ENCODE measurements at regions not wholly inside any gene's neighbourhood (a gene's known extent, or its start where the extent isn't known, plus 50 kb on each side); places are given as distances from the start of the nearest gene placed in this dataset.

DNA sequence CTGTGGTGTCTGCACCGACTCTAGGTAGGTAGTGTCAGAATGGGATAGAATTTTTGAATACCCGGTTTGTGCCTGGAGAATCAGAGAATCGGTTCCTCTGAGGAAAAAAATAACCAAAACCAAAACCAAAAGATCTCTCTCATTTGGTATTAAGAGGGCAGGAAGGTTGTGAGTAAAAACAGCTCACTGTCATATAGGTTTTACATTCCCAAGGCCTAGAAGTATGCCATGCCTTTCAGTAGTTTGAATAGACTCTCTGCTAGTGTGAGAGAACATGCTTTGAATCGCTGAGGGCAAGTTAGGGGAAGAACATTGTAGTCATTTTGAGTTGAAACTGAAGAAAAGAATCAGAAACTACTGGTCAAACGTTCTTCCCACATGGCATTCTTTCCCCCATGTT lies 411.4 kb upstream of the CD180 start:
- POLR2A ChIA-PET = no interaction called here
- Histone ChIP-seq H3K27ac (ENCODE audit: extremely low read depth, low read depth, low read length) (no peak overlapping the region), H3K4me1 (ENCODE audit: control insufficient read depth, insufficient read depth, low read length) (no peaks in the 10 kb centered on the region), H3K9me3 (ENCODE audit: control insufficient read depth, insufficient read depth, low read depth, low read length) (no peaks in the 10 kb centered on the region), H3K4me3 (ENCODE audit: low read depth, low read length) (no peak overlapping the region), H3K36me3 (ENCODE audit: control insufficient read depth in 2 of 2, insufficient read depth in 1 of 2, low read length in 2 of 2) (no peaks in the 10 kb centered on the region)
- TF ChIP-seq GLI4 (tag by site-specific recombination; IDR thresholded peaks at IDR 0.05) = no peak
- CTCF ChIA-PET = no interaction called here

DNA sequence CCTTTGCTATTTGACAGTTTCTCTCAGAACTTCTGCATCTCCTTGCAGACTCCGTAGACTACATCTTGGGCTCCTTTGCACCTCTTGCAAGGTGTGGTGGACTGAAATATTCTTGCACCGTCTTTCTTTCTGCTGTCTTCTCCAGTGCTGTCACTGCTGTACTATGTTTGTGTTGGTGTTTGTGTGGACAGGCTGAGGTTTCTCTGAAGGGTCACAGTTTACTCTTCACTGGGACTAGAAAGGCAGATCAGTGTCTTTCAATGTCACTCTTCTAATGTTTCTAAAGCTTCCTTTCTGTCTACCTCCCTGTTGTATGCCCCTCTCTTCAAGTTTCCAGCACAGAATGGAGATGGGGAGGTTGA lies 410.0 kb upstream of the CD180 start:
- ChIA-PET POLR2A (no interaction called here), CTCF (no interaction called here)
- H3K36me3 ChIP-seq (ENCODE audit: control insufficient read depth in 2 of 2, insufficient read depth in 1 of 2, low read length in 2 of 2) = no peaks in the 10 kb centered on the region
- no peaks in the 10 kb centered on the region for H3K4me1 ChIP-seq (ENCODE audit: control insufficient read depth, insufficient read depth, low read length)
- H3K4me3 ChIP-seq (ENCODE audit: low read depth, low read length) = no peak overlapping the region
- no peaks in the 10 kb centered on the region for H3K9me3 ChIP-seq (ENCODE audit: control insufficient read depth, insufficient read depth, low read depth, low read length)
- H3K27ac ChIP-seq (ENCODE audit: extremely low read depth, low read depth, low read length) = no peak overlapping the region
- TF ChIP-seq, protein P1, sequence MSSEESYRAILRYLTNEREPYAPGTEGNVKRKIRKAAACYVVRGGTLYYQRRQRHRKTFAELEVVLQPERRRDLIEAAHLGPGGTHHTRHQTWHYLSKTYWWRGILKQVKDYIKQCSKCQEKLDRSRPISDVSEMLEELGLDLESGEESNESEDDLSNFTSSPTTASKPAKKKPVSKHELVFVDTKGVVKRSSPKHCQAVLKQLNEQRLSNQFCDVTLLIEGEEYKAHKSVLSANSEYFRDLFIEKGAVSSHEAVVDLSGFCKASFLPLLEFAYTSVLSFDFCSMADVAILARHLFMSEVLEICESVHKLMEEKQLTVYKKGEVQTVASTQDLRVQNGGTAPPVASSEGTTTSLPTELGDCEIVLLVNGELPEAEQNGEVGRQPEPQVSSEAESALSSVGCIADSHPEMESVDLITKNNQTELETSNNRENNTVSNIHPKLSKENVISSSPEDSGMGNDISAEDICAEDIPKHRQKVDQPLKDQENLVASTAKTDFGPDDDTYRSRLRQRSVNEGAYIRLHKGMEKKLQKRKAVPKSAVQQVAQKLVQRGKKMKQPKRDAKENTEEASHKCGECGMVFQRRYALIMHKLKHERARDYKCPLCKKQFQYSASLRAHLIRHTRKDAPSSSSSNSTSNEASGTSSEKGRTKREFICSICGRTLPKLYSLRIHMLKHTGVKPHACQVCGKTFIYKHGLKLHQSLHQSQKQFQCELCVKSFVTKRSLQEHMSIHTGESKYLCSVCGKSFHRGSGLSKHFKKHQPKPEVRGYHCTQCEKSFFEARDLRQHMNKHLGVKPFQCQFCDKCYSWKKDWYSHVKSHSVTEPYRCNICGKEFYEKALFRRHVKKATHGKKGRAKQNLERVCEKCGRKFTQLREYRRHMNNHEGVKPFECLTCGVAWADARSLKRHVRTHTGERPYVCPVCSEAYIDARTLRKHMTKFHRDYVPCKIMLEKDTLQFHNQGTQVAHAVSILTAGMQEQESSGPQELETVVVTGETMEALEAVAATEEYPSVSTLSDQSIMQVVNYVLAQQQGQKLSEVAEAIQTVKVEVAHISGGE (tag by site-specific recombination; conservative IDR thresholded peaks at IDR 0.05; ENCODE audit: low read depth) = no peak
- TF ChIP-seq, protein P2, sequence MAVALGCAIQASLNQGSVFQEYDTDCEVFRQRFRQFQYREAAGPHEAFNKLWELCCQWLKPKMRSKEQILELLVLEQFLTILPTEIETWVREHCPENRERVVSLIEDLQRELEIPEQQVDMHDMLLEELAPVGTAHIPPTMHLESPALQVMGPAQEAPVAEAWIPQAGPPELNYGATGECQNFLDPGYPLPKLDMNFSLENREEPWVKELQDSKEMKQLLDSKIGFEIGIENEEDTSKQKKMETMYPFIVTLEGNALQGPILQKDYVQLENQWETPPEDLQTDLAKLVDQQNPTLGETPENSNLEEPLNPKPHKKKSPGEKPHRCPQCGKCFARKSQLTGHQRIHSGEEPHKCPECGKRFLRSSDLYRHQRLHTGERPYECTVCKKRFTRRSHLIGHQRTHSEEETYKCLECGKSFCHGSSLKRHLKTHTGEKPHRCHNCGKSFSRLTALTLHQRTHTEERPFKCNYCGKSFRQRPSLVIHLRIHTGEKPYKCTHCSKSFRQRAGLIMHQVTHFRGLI (tag by site-specific recombination; IDR thresholded peaks at IDR 0.05) = no peak
- no peak for TF ChIP-seq ZBTB7A (tag by site-specific recombination; IDR thresholded peaks at IDR 0.05; ENCODE audit: low read depth)
- TF ChIP-seq ZNF654 (tag by site-specific recombination; IDR thresholded peaks at IDR 0.05; ENCODE audit: low read depth) = no peak
- TF ChIP-seq ZFHX2 (tag by site-specific recombination; conservative IDR thresholded peaks at IDR 0.05) = no peak
- no peak for TF ChIP-seq EGR2 (tag by site-specific recombination; IDR thresholded peaks at IDR 0.05; ENCODE audit: low read depth)
- no peak for TF ChIP-seq ZNF560 (tag by site-specific recombination; IDR thresholded peaks at IDR 0.05; ENCODE audit: borderline replicate concordance)
- no peak for TF ChIP-seq GLI2 (tag by site-specific recombination; IDR thresholded peaks at IDR 0.05; ENCODE audit: borderline replicate concordance, low read depth)
- TF ChIP-seq ZNF426 (tag by site-specific recombination; IDR thresholded peaks at IDR 0.05) = no peak
- no peak for TF ChIP-seq ZFP3 (tag by site-specific recombination; IDR thresholded peaks at IDR 0.05; ENCODE audit: low read depth)

DNA sequence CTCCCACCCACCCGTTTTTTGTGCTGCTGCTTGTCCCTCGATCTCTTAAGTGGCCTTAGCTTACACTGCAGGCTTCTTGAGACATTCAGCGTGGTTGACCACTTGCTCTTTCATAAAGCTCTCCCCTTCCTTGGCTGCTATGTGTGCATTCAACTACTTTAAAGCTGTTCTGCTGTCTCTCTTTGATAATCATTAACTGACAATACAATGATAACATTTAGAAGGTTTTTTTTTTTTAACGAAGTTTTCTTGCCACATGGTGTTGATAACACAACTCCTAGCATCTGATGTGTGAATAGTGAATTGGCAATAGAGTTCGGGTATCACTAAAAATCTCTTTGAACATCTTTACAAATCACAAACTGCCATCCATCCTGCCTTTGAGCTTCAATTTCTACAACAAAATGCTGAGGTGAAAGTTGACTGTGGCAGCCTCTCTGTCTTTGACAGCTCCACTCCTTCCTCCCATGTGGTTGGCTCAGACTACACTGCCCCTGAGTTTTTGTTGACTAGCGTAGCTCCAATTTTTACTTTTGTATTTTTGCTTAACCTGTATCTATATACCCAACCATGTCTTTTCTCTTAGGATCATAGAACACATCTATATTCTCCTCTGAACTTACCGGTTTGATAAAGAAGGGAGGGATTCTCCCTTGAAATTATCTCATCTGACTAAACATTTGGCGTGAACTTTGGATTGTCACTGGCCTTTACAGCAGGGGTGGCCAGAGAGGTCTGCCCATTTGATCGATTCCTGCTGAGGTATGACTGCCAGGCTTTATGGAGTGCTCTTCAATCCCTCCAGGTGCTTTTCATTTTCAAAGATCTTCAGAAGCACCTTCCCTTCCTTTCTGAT lies 409.4 kb upstream of the CD180 start:
- Histone ChIP-seq H3K27ac (ENCODE audit: extremely low read depth, low read depth, low read length) (no peak overlapping the region), H3K4me3 (ENCODE audit: low read depth, low read length) (no peak overlapping the region), H3K36me3 (ENCODE audit: control insufficient read depth in 2 of 2, insufficient read depth in 1 of 2, low read length in 2 of 2) (no peaks in the 10 kb centered on the region), H3K9me3 (ENCODE audit: control insufficient read depth, insufficient read depth, low read depth, low read length) (no peaks in the 10 kb centered on the region), H3K4me1 (ENCODE audit: control insufficient read depth, insufficient read depth, low read length) (no peaks in the 10 kb centered on the region)
- ChIA-PET CTCF (no interaction called here), POLR2A (no interaction called here)
- no peak for TF ChIP-seq ZNF791 (tag by site-specific recombination; IDR thresholded peaks at IDR 0.05)

DNA sequence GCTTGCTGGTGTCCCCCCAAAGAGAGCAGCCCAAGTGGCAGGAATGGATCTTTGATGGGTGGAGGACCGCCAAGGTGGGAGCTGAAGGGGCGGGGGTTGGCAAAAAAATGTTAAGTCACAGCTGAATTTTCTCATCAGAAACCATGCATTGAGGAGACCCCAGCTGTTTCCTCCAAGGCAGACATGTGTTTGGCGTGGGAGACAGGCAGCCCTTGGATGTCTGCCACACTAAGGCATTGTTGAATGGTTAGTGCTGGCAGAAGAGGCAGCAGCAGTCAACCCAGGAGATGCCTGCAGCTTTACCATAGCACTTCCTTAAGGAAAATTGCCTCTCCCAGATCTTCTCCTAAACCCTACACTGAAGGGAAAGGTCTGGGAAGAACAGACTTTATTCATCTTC lies 394.9 kb upstream of the CD180 start:
- ChIA-PET CTCF (no interaction called here), POLR2A (no interaction called here)
- Histone ChIP-seq H3K27ac (ENCODE audit: extremely low read depth, low read depth, low read length) (no peak overlapping the region), H3K4me3 (ENCODE audit: low read depth, low read length) (no peak overlapping the region), H3K36me3 (ENCODE audit: control insufficient read depth in 2 of 2, insufficient read depth in 1 of 2, low read length in 2 of 2) (no peaks in the 10 kb centered on the region), H3K9me3 (ENCODE audit: control insufficient read depth, insufficient read depth, low read depth, low read length) (no peaks in the 10 kb centered on the region), H3K4me1 (ENCODE audit: control insufficient read depth, insufficient read depth, low read length) (no peaks in the 10 kb centered on the region)
- TF ChIP-seq ZNF324 (tag by site-specific recombination; IDR thresholded peaks at IDR 0.05) (no peak), PRDM1 (tag by site-specific recombination; IDR thresholded peaks at IDR 0.05) (no peak), OSR2 (tag by site-specific recombination; IDR thresholded peaks at IDR 0.05) (no peak), ZNF19 (tag by site-specific recombination; IDR thresholded peaks at IDR 0.05; ENCODE audit: low read depth) (no peak)
- TF ChIP-seq, protein P3, sequence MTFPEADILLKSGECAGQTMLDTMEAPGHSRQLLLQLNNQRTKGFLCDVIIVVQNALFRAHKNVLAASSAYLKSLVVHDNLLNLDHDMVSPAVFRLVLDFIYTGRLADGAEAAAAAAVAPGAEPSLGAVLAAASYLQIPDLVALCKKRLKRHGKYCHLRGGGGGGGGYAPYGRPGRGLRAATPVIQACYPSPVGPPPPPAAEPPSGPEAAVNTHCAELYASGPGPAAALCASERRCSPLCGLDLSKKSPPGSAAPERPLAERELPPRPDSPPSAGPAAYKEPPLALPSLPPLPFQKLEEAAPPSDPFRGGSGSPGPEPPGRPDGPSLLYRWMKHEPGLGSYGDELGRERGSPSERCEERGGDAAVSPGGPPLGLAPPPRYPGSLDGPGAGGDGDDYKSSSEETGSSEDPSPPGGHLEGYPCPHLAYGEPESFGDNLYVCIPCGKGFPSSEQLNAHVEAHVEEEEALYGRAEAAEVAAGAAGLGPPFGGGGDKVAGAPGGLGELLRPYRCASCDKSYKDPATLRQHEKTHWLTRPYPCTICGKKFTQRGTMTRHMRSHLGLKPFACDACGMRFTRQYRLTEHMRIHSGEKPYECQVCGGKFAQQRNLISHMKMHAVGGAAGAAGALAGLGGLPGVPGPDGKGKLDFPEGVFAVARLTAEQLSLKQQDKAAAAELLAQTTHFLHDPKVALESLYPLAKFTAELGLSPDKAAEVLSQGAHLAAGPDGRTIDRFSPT (tag by site-specific recombination; IDR thresholded peaks at IDR 0.05) = no peak

All from HEK293 (cell line).